ENCODE measurements at regions not wholly inside any gene's neighbourhood (a gene's known extent, or its start where the extent isn't known, plus 50 kb on each side); places are given as distances from the start of the nearest gene placed in this dataset.

GRCh38 chr6:167502471-167502870 lies 177.6 kb downstream of the TTLL2 start:
- TF ChIP-seq ZNF639 (tag by site-specific recombination; IDR thresholded peaks at IDR 0.05) = no peak
- no peak for TF ChIP-seq ZNF391 (tag by site-specific recombination; IDR thresholded peaks at IDR 0.05; ENCODE audit: borderline replicate concordance, low read depth)
- no peak for TF ChIP-seq TCF7L2 (IDR thresholded peaks at IDR 0.05; ENCODE audit: borderline replicate concordance, low read depth, low read length)
- no peak for TF ChIP-seq ZFP3 (tag by site-specific recombination; IDR thresholded peaks at IDR 0.05; ENCODE audit: low read depth)
- TF ChIP-seq CTCF (tag by site-specific recombination; IDR thresholded peaks at IDR 0.05) = no peak

All from HEK293 (cell line).